PFSK-1 (cell line): ENCODE measurements at regions not wholly inside any gene's neighbourhood (a gene's known extent, or its start where the extent isn't known, plus 50 kb on each side); places are given as distances from the start of the nearest gene placed in this dataset.

Experiments used
- FOXP2 ChIP-seq: optimal IDR thresholded peaks from 2 replicates; pipeline ENCODE3; 2011; ENCODE audit warnings: borderline replicate concordance, control low read depth, inconsistent platforms; ENCODE audit not compliant: insufficient read depth; ENCODE audit errors: extremely low read length, extremely low read depth
- POLR2AphosphoS5 ChIP-seq: IDR thresholded peaks from 2 replicates; pipeline ENCODE4 v1.6.1; 2012; ENCODE audit warnings: low read depth, mild to moderate bottlenecking, control low read depth, low read length, moderate library complexity
- REST ChIP-seq, 2 experiments: IDR thresholded peaks; 2 replicates each; pipeline versions ENCODE4 v1.6.1 to v1.8.0; 2011 to 2012; ENCODE audit warnings: low read depth in 2 of 2, low read length in 2 of 2, control low read depth in 1 of 2, inconsistent platforms in 1 of 2, mild to moderate bottlenecking in 1 of 2, moderate library complexity in 1 of 2; ENCODE audit not compliant: insufficient read depth in 1 of 2
- SIN3A ChIP-seq: IDR thresholded peaks from 2 replicates; pipeline ENCODE4 v1.6.1; 2012; ENCODE audit warnings: mild to moderate bottlenecking, low read length, moderate library complexity, borderline replicate concordance; ENCODE audit not compliant: insufficient read depth
- TAF1 ChIP-seq: IDR thresholded peaks from 2 replicates; pipeline ENCODE4 v1.6.1; 2012; ENCODE audit warnings: low read length, control low read depth, borderline replicate concordance; ENCODE audit not compliant: insufficient read depth

- no peak for TF ChIP-seq REST (IDR thresholded peaks at IDR 0.05; ENCODE audit: insufficient read depth in 1 of 2, low read depth in 2 of 2, low read length in 2 of 2)
- TF ChIP-seq SIN3A: no peak
- TF ChIP-seq TAF1: no peak
- TF ChIP-seq POLR2AphosphoS5: no peak
- no peak for TF ChIP-seq FOXP2
Measured at GRCh38 chr20:7493311-7493710, 446.9 kb downstream of the HAO1 start.

GRCh38 chr20:7496394-7496991, 443.8 kb downstream of the HAO1 start:
- TF ChIP-seq TAF1 (no peak), POLR2AphosphoS5 (no peak), SIN3A (no peak), FOXP2 (no peak), REST (IDR thresholded peaks at IDR 0.05; ENCODE audit: insufficient read depth in 1 of 2, low read depth in 2 of 2, low read length in 2 of 2) (no peak)

GRCh38 chr20:7497985-7498384, 442.3 kb downstream of the HAO1 start:
- no peak for TF ChIP-seq SIN3A
- TF ChIP-seq FOXP2: no peak
- TF ChIP-seq POLR2AphosphoS5: no peak
- TF ChIP-seq TAF1: no peak
- no peak for TF ChIP-seq REST (IDR thresholded peaks at IDR 0.05; ENCODE audit: insufficient read depth in 1 of 2, low read depth in 2 of 2, low read length in 2 of 2)

- TF ChIP-seq POLR2AphosphoS5 (no peak), TAF1 (no peak), FOXP2 (no peak), REST (IDR thresholded peaks at IDR 0.05; ENCODE audit: insufficient read depth in 1 of 2, low read depth in 2 of 2, low read length in 2 of 2) (no peak), SIN3A (no peak)
Measured at GRCh38 chr20:7499201-7499600, 441.1 kb downstream of the HAO1 start.

GRCh38 chr20:7500231-7500663, 440.0 kb downstream of the HAO1 start:
- TF ChIP-seq SIN3A (no peak), TAF1 (no peak), FOXP2 (no peak), REST (IDR thresholded peaks at IDR 0.05; ENCODE audit: insufficient read depth in 1 of 2, low read depth in 2 of 2, low read length in 2 of 2) (no peak), POLR2AphosphoS5 (no peak)
